ENCODE measurements at regions not wholly inside any gene's neighbourhood (a gene's known extent, or its start where the extent isn't known, plus 50 kb on each side); places are given as distances from the start of the nearest gene placed in this dataset.

DNA sequence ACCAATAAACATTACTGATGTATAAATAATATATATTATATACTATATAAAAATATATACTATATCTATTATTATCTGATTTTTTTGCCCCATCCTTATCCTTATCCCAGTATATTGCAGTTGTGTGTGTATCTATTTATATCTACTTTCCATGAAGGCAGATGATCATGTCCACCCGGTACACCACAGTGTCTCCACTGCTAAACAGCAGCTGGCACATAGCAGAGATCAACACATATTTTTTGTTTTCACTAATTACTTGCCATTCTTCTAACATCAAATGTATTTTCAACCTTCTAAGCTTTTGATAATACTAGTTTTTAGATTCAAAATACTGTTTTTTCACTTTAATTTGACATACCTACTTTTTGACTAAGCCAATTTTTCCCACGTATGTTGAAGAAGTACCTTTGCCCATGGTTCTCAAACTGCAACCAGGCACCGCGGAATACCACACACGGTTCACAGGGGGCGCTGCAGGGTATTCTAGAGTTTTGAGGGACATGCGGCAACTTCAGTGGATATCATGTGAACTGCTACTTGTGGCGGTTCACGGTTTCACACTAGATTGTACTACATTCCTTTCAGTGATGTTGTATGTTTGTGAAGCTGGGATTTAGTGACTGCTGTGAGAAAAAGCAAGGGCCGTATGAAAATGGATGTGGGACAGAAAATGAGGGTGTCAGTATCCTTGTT, 182.5 kb upstream of the NPY2R start:
- DNase-seq = no peak
- H3K27me3 Mint-ChIP-seq = no peaks in the 10 kb centered on the region

GRCh38 chr4:155026715-155027114, 181.7 kb upstream of the NPY2R start:
- intact Hi-C loops (cut with micrococcal nuclease) = no loop called here
- ChIA-PET CTCF (no interaction called here), POLR2A (no interaction called here)
- H3K4me3 Mint-ChIP-seq = no peak overlapping the region
- no peaks in the 10 kb centered on the region for H3K36me3 Mint-ChIP-seq (ENCODE audit: low read depth)
- no peak for TF ChIP-seq CTCF (IDR thresholded peaks at IDR 0.05)
- H3K27me3 Mint-ChIP-seq = no peaks in the 10 kb centered on the region
- no peak overlapping the region for H3K27ac Mint-ChIP-seq
- H3K4me1 Mint-ChIP-seq = no peaks in the 10 kb centered on the region
- no peaks in the 10 kb centered on the region for H3K9me3 Mint-ChIP-seq
- no peak for ATAC-seq (ENCODE audit: low read depth)
- DNase-seq = no peak

More for the DNA sequence above, 182.5 kb upstream of the NPY2R start:
- intact Hi-C loops (cut with micrococcal nuclease) = no loop called here
- no peak overlapping the region for H3K4me3 Mint-ChIP-seq
- ChIA-PET CTCF (no interaction called here), POLR2A (no interaction called here)
- ATAC-seq (ENCODE audit: low read depth) = no peak
- no peaks in the 10 kb centered on the region for H3K4me1 Mint-ChIP-seq
- H3K27ac Mint-ChIP-seq = no peak overlapping the region
- TF ChIP-seq CTCF (IDR thresholded peaks at IDR 0.05) = no peak
- peaks cover 2% of the 10 kb centered on the region for H3K9me3 Mint-ChIP-seq
- H3K36me3 Mint-ChIP-seq (ENCODE audit: low read depth) = no peaks in the 10 kb centered on the region

DNA sequence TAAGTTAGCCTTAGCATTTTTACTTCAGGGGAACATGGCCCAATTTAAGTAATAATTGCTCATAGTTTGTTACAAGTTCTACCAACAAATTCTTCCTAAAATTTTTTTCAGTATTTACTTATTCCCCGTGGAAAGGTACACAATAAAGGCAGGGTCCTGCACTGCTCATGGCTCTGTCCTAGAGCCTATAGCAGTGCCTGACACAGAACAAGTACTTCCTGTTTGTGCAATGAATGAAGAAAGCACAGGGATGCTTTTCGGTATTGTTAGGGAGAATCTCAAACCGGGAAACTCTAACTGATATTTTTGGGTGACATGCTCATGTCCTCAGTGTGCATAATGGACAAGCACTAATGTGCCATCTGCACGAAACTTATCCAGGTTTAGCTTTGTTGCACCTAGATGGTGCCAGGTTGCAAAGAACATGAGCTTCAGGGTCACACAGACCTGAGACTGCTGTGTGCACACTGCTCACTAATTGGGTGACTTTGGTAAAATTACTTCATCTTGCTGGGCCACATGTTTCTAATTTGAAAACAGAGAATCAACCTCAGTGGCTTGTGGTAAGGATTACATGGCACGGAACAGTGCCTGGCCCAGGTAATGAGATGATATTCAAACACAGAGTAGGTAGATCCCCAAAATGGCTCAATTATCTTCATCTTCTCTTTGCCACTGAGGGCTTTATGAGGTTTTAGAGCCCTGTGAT, 175.8 kb upstream of the NPY2R start:
- H3K36me3 Mint-ChIP-seq (ENCODE audit: low read depth) = no peaks in the 10 kb centered on the region

DNA sequence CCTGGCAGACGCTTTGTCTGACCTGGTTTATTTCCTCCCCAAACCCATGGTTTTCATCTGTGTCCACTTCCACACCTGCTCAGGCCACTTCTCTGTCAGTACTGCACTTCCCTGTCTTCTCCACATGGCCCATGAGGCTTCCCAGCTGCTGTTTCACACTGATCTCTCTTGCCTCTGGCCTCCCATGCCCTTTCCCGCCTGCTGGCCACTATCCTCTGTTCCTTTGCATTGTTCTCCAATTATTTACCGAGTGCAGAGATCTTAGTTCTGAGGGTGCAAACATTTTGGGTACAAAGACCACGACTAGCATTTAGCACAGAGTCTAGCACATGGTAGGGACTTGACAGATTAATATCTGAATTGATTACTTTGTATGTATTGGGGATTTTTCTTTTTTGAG, 174.8 kb upstream of the NPY2R start:
- Mint-ChIP-seq H3K36me3 (ENCODE audit: low read depth) (no peaks in the 10 kb centered on the region), H3K27me3 (no peaks in the 10 kb centered on the region), H3K4me3 (no peak overlapping the region), H3K9me3 (no peaks in the 10 kb centered on the region), H3K27ac (no peak overlapping the region), H3K4me1 (no peaks in the 10 kb centered on the region)
- DNase-seq = no peak
- ChIA-PET CTCF (no interaction called here), POLR2A (no interaction called here)
- no peak for ATAC-seq (ENCODE audit: low read depth)
- intact Hi-C loops (cut with micrococcal nuclease) = no loop called here
- TF ChIP-seq CTCF (IDR thresholded peaks at IDR 0.05) = no peak

More for the DNA sequence above, 175.8 kb upstream of the NPY2R start:
- intact Hi-C loops (cut with micrococcal nuclease) = no loop called here
- no peaks in the 10 kb centered on the region for H3K9me3 Mint-ChIP-seq
- CTCF ChIA-PET = no interaction called here
- ATAC-seq (ENCODE audit: low read depth) (no peak), DNase-seq (no peak)
- POLR2A ChIA-PET = no interaction called here
- H3K27me3 Mint-ChIP-seq = no peaks in the 10 kb centered on the region
- no peaks in the 10 kb centered on the region for H3K4me1 Mint-ChIP-seq
- H3K27ac Mint-ChIP-seq = no peak overlapping the region
- H3K4me3 Mint-ChIP-seq = no peak overlapping the region
- TF ChIP-seq CTCF (IDR thresholded peaks at IDR 0.05) = no peak

DNA sequence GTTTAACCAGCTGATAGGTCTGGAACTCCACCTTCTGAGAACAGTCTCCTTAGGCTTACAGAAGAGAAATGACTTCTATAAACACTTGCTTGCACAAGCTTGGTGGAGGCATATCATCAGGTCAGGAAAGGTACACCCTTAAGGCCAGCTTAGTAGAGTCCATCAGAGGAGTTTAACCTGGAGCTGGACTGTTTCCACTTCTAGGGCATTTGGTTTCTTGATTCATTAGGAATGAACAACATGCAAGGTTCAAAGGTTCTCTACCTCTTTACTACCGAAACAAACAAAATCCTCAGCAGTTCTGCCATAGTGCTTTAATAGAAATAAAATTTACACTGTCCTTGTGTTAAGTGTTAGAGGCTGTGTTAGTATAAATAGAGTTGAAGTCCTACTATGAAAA, 171.4 kb upstream of the NPY2R start:
- no peak for ATAC-seq (ENCODE audit: low read depth)
- POLR2A ChIA-PET = no interaction called here
- DNase-seq = no peak
- Mint-ChIP-seq H3K4me3 (no peak overlapping the region), H3K9me3 (no peaks in the 10 kb centered on the region), H3K27ac (no peak overlapping the region), H3K4me1 (no peaks in the 10 kb centered on the region), H3K36me3 (ENCODE audit: low read depth) (no peaks in the 10 kb centered on the region), H3K27me3 (no peaks in the 10 kb centered on the region)
- CTCF ChIA-PET = no interaction called here
- no peak for TF ChIP-seq CTCF (IDR thresholded peaks at IDR 0.05)
- intact Hi-C loops (cut with micrococcal nuclease) = no loop called here
